Suprapubic skin (tissue), 4 donors: ENCODE measurements at regions not wholly inside any gene's neighbourhood (a gene's known extent, or its start where the extent isn't known, plus 50 kb on each side); places are given as distances from the start of the nearest gene placed in this dataset.

Experiments
- DNase-seq, 2 donors: peaks; one replicate each; pipeline ENCODE4 v3.0.0-alpha.2; 2019; ENCODE audit warnings: low spot score in 2 of 2
- H3K27ac ChIP-seq: fragments of 200-600 bp; sonication (generic); one replicate; pipeline ENCODE4 v1.5.1; 2019
- H3K27me3 ChIP-seq: fragments of 200-600 bp; sonication (generic); one replicate; pipeline ENCODE4 v1.5.1; 2019
- H3K36me3 ChIP-seq: fragments of 200-600 bp; sonication (generic); one replicate; pipeline ENCODE4 v1.5.1; 2019
- H3K4me1 ChIP-seq: fragments of 200-600 bp; sonication (generic); one replicate; pipeline ENCODE4 v1.5.1; 2019
- H3K4me3 ChIP-seq: fragments of 200-600 bp; sonication (generic); one replicate; pipeline ENCODE4 v1.5.1; 2019; ENCODE audit warnings: mild to moderate bottlenecking
- H3K9me3 ChIP-seq: fragments of 200-600 bp; sonication (generic); one replicate; pipeline ENCODE4 v1.5.1; 2019
- CTCF ChIP-seq, 2 donors: fragments of 200-600 bp in 1 of 2; fragments of 450-650 bp in 1 of 2; sonication (generic) in 1 of 2; IDR thresholded peaks; one replicate each; pipeline ENCODE4 v1.5.1; 2016 to 2019; ENCODE audit warnings: antibody characterized with exemption in 2 of 2, mild to moderate bottlenecking in 1 of 2, moderate library complexity in 1 of 2
- EP300 ChIP-seq: sonication (generic); formaldehyde crosslinking; IDR thresholded peaks from one replicate; pipeline ENCODE4 v1.6.1; 2017; ENCODE audit warnings: antibody characterized with exemption
- POLR2A ChIP-seq, 2 donors: fragments of 450-650 bp; IDR thresholded peaks; one replicate each; pipeline ENCODE4 v1.6.1; 2017; ENCODE audit warnings: antibody characterized with exemption in 2 of 2, mild to moderate bottlenecking in 2 of 2, moderate library complexity in 2 of 2
- POLR2AphosphoS5 ChIP-seq, 3 donors: sonication (generic); formaldehyde crosslinking; IDR thresholded peaks; one replicate each; pipeline ENCODE4 v1.6.1; 2017; ENCODE audit warnings: antibody characterized with exemption in 3 of 3
- WGBS: methylation state at CpG from one replicate; pipeline ENCODE4 v1.1.5; 2018; 5-methylcytosine and 5-hydroxymethylcytosine counted together

GRCh38 chr10:90138844-90139243 lies 437.5 kb downstream of the KIF20B start:
- Histone ChIP-seq H3K4me3 (no peak overlapping the region), H3K36me3 (no peaks in the 10 kb centered on the region), H3K4me1 (no peaks in the 10 kb centered on the region), H3K27me3 (no peaks in the 10 kb centered on the region), H3K9me3 (peaks cover 22% of the 10 kb centered on the region), H3K27ac (no peak overlapping the region)
- DNase-seq, result no peak
- WGBS, result 79% methylated on average over 4 of the region's 4 CpGs
- TF ChIP-seq EP300 (no peak), CTCF (IDR thresholded peaks at IDR 0.05) (no peak), POLR2A (IDR thresholded peaks at IDR 0.05) (no peak), POLR2AphosphoS5 (IDR thresholded peaks at IDR 0.05) (no peak)

- TF ChIP-seq POLR2AphosphoS5 (IDR thresholded peaks at IDR 0.05), result no peak
- no peak for TF ChIP-seq POLR2A (IDR thresholded peaks at IDR 0.05)
- no peak for TF ChIP-seq EP300
- TF ChIP-seq CTCF (IDR thresholded peaks at IDR 0.05), result no peak
- 41% methylated on average over 1 of the region's 1 CpG for WGBS
Measured at GRCh38 chr10:90141791-90142190, 440.4 kb downstream of the KIF20B start.

GRCh38 chr10:90143937-90144336 lies 442.5 kb downstream of the KIF20B start:
- no peaks in the 10 kb centered on the region for H3K27me3 ChIP-seq
- H3K4me3 ChIP-seq, result no peak overlapping the region
- TF ChIP-seq EP300 (no peak), POLR2A (IDR thresholded peaks at IDR 0.05) (no peak), POLR2AphosphoS5 (IDR thresholded peaks at IDR 0.05) (no peak), CTCF (IDR thresholded peaks at IDR 0.05) (no peak)
- H3K9me3 ChIP-seq, result no peaks in the 10 kb centered on the region
- no peak overlapping the region for H3K27ac ChIP-seq
- no peak for DNase-seq
- 91% methylated on average over 1 of the region's 1 CpG for WGBS
- H3K4me1 ChIP-seq, result no peaks in the 10 kb centered on the region
- no peaks in the 10 kb centered on the region for H3K36me3 ChIP-seq

More at GRCh38 chr10:90141791-90142190, 440.4 kb downstream of the KIF20B start:
- H3K4me3 ChIP-seq, result no peak overlapping the region
- no peak overlapping the region for H3K27ac ChIP-seq
- no peaks in the 10 kb centered on the region for H3K27me3 ChIP-seq
- no peak for DNase-seq
- no peaks in the 10 kb centered on the region for H3K36me3 ChIP-seq
- no peaks in the 10 kb centered on the region for H3K4me1 ChIP-seq
- H3K9me3 ChIP-seq, result peaks cover 13% of the 10 kb centered on the region

- Histone ChIP-seq H3K27me3 (no peaks in the 10 kb centered on the region), H3K9me3 (no peaks in the 10 kb centered on the region), H3K4me3 (no peak overlapping the region), H3K27ac (no peak overlapping the region), H3K36me3 (no peaks in the 10 kb centered on the region), H3K4me1 (no peaks in the 10 kb centered on the region)
- peak in 1 of 2 donors; percentile 8 for TF ChIP-seq CTCF (IDR thresholded peaks at IDR 0.05)
- TF ChIP-seq EP300, result no peak
- TF ChIP-seq POLR2AphosphoS5 (IDR thresholded peaks at IDR 0.05), result no peak
- no peak for TF ChIP-seq POLR2A (IDR thresholded peaks at IDR 0.05)
- WGBS, result 74% methylated on average over 6 of the region's 6 CpGs
- no peak for DNase-seq
Measured at GRCh38 chr10:90148116-90148855, 446.9 kb downstream of the KIF20B start.

GRCh38 chr10:90149563-90149962 lies 448.2 kb downstream of the KIF20B start:
- H3K4me1 ChIP-seq, result no peaks in the 10 kb centered on the region
- WGBS, result 88% methylated on average over 1 of the region's 1 CpG

More at GRCh38 chr10:90149563-90149962, 448.2 kb downstream of the KIF20B start:
- H3K27ac ChIP-seq, result no peak overlapping the region
- H3K9me3 ChIP-seq, result no peaks in the 10 kb centered on the region
- H3K27me3 ChIP-seq, result no peaks in the 10 kb centered on the region
- no peak overlapping the region for H3K4me3 ChIP-seq
- H3K36me3 ChIP-seq, result no peaks in the 10 kb centered on the region
- DNase-seq, result no peak
- no peak for TF ChIP-seq POLR2A (IDR thresholded peaks at IDR 0.05)
- no peak for TF ChIP-seq POLR2AphosphoS5 (IDR thresholded peaks at IDR 0.05)
- no peak for TF ChIP-seq CTCF (IDR thresholded peaks at IDR 0.05)
- TF ChIP-seq EP300, result no peak
